Mammary epithelial cell (primary cell): ENCODE measurements at regions not wholly inside any gene's neighbourhood (a gene's known extent, or its start where the extent isn't known, plus 50 kb on each side); places are given as distances from the start of the nearest gene placed in this dataset.

Experiments
- EZH2 ChIP-seq: IDR thresholded peaks from 2 replicates; pipeline ENCODE4 v1.6.1; 2012; ENCODE audit warnings: low read length, inconsistent platforms, borderline replicate concordance
- TF ChIP-seq, protein P1 (sequence below), 2 donors: IDR thresholded peaks in 1 of 2; conservative IDR thresholded peaks in 1 of 2; 2 replicates each; pipeline ENCODE4 v1.5.1; 2011 to 2012; ENCODE audit warnings: inconsistent platforms in 2 of 2, low read length in 2 of 2, mild to moderate bottlenecking in 2 of 2, control low read depth in 1 of 2, low read depth in 1 of 2; ENCODE audit not compliant: insufficient read depth in 1 of 2; ENCODE audit errors: extremely low read depth in 1 of 2

DNA sequence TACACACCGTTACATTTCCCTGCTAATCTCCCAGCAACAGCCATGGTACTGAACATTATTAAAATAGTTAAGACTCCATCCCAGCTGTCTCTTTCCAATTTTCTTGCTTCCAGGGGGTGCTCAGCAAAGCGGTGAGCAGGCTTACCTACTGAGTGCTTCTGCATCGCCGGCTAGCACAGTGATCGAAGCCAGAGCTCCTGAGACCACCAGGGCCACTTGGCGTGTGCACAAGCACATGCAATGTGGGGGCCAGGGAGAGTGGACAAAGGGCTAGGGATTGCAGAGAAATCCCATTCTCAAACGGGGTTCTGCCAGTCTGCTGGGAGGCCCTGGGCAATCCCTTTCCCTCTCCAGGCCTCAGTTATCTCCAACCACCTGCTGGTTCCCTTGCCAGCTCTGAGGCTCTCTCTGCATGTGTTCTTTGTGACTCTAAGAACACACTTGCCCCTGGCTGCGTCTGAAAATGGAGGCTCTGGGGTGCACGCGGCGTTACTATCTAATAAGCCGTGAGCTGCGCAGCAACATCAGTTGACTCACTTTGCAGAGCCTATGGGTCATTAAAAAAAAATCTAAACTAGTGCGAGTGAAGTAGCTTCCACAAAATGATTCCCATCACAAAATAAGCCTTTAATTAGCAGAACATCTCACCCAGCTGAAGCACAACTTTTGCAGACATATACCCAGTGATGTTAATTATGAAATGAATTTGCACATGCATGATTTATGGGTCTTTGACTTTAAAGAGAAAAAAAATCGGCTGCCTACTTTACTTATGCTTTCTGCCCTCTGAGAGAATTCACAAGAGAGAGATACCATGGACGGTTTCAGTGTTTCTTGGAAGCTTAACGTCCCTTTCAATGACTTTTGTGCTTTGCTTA, 271.5 kb downstream of the TLE3 start:
- TF ChIP-seq, protein P1, sequence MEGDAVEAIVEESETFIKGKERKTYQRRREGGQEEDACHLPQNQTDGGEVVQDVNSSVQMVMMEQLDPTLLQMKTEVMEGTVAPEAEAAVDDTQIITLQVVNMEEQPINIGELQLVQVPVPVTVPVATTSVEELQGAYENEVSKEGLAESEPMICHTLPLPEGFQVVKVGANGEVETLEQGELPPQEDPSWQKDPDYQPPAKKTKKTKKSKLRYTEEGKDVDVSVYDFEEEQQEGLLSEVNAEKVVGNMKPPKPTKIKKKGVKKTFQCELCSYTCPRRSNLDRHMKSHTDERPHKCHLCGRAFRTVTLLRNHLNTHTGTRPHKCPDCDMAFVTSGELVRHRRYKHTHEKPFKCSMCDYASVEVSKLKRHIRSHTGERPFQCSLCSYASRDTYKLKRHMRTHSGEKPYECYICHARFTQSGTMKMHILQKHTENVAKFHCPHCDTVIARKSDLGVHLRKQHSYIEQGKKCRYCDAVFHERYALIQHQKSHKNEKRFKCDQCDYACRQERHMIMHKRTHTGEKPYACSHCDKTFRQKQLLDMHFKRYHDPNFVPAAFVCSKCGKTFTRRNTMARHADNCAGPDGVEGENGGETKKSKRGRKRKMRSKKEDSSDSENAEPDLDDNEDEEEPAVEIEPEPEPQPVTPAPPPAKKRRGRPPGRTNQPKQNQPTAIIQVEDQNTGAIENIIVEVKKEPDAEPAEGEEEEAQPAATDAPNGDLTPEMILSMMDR (conservative IDR thresholded peaks at IDR 0.05 in 1 of 2, IDR thresholded peaks at IDR 0.05 in 1 of 2; ENCODE audit: extremely low read depth in 1 of 2, insufficient read depth in 1 of 2, low read depth in 1 of 2, low read length in 2 of 2) = no peak
- TF ChIP-seq EZH2 = no peak
